Epithelial cell of proximal tubule (primary cell): ENCODE measurements at regions not wholly inside any gene's neighbourhood (a gene's known extent, or its start where the extent isn't known, plus 50 kb on each side); places are given as distances from the start of the nearest gene placed in this dataset.

Source experiments
- DNase-seq: peaks from one replicate; pipeline ENCODE4 v3.0.0-alpha.2; 2011; ENCODE audit warnings: low read depth
- H3K4me3 ChIP-seq: 2 replicates; pipeline ENCODE4 v1.5.1; 2011; ENCODE audit warnings: low read depth, mild to moderate bottlenecking, low read length
- TF ChIP-seq, protein P1 (sequence below): conservative IDR thresholded peaks from 2 replicates; pipeline ENCODE4 v1.5.1; 2012; ENCODE audit warnings: low read depth, mild to moderate bottlenecking, low read length

DNA sequence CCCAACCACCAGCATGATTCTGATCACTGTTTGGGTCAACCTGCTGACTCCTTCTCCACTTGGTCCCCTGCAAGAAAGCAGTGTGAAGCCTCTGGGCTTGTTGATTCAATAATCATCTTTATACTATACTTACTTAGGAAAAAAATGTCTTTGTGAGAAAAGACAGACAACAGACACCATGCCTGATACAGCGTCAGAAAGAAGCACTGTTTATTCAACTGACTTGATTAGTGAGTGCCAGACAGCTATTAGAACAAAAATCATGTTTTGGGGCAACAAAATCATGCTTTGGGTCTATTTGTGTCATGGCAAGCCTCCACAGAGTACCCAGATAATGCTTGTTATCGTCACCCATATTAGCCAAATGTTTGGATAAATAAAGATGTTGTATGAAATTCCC is 58.7 kb upstream of the ATL2 start:
- TF ChIP-seq, protein P1, sequence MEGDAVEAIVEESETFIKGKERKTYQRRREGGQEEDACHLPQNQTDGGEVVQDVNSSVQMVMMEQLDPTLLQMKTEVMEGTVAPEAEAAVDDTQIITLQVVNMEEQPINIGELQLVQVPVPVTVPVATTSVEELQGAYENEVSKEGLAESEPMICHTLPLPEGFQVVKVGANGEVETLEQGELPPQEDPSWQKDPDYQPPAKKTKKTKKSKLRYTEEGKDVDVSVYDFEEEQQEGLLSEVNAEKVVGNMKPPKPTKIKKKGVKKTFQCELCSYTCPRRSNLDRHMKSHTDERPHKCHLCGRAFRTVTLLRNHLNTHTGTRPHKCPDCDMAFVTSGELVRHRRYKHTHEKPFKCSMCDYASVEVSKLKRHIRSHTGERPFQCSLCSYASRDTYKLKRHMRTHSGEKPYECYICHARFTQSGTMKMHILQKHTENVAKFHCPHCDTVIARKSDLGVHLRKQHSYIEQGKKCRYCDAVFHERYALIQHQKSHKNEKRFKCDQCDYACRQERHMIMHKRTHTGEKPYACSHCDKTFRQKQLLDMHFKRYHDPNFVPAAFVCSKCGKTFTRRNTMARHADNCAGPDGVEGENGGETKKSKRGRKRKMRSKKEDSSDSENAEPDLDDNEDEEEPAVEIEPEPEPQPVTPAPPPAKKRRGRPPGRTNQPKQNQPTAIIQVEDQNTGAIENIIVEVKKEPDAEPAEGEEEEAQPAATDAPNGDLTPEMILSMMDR = no peak
- DNase-seq = no peak
- H3K4me3 ChIP-seq = no peak overlapping the region

DNA sequence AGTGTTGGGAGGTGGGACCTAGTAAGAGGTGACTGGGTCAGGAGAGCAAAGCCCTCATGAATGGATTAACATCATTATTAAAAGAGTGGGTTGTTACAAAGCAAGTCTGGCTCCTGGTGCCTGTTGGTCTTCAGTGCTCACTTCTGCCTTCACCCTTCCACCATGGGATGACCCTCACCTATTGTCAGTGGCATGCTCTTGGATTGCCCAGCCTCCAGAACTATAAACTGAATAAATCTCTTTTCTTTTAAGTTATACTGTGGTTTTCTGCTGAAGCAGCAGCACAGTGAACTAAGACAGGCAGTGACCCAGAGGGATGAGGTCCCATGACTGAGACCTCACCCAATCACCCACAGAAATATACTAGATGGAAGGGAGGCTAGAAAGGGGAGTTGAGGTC is 57.5 kb upstream of the ATL2 start:
- no peak overlapping the region for H3K4me3 ChIP-seq
- DNase-seq = no peak
- TF ChIP-seq, protein P1 = no peak

DNA sequence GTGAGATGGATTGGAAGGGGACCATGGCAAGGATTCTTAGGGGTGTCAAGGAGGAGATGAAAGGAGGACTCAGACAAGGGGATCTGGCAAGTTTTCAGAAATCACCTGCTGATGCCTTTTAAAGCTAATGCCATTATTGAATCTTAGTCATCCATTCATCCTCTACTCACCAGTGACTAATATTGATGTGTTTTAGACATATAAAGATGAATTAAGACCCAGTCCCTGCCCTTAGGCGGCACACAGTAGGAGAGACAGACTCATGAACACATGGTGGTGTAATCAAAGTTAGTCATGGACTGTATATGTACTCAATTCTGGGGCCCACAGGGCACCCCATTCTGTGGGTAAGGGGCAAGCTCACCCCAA is 56.5 kb upstream of the ATL2 start:
- DNase-seq = no peak
- H3K4me3 ChIP-seq = no peak overlapping the region
- TF ChIP-seq, protein P1 = no peak

DNA sequence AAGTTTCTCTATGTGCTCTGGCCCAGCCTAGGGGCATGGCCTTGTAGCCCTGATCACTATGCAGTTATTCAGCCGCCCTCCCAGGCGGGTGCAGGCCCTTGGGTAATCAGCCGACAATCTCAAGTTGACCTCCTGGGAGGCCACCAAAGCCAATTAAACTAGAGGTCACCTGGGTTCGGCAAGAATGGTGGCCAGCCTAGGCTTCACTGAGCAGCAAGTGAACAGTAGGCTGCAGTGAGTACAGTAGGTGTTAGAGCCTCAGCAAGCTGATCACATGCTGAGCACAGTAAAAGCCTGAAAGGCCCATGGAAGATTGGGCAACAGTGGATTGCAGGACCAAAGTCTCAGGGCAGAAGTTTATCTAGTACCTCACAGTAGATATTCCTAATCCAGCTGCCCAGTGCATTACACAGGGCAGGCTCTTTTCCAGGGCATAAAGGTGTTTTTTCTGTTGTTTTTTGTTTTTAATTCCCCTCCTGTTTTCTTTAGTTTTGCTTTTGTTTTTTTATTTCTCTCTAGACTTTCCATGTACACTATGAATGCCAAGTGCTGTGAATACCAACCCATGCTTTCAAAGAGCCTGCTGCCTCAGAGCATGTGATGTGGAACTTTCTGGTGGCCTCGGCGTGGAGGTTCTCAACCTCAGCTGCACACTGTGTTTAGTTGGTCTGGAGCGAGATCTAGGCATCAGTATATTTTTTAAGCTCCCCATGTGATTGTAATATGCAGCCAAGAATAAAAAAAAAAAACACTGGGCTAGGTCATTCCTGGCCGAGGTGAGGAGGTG is 55.9 kb upstream of the ATL2 start:
- TF ChIP-seq, protein P1 = no peak
- H3K4me3 ChIP-seq = no peak overlapping the region
- DNase-seq = no peak

DNA sequence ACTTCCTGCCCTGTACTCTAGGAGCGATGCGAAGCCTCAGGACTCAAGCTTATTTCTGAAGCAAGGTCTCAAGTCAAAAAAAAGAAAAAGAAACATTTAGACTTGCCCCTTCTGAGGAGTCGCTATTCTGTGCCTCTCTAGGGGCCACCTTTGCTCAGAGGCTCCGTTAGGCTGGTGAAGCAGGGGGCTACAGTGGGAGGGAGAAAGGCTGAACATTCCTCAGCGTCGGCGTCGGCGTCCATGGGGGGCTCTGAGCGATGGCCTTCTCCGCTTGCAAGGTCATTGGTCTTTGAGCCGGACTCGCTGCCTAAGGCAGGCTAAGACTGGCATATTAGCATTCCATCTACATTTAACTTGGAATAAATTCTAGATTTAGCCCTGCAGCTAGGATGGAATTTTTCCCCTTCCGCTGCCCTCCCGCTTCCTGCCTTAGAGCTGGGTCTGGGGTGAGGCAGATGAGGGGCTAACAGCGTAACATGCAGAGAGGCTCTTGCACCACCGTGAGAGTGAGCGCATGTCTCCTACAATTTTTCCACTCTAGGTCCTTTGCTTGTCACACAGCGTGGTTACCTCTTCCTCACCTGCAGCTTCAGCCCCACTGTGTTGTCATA is 53.6 kb upstream of the ATL2 start:
- no peak overlapping the region for H3K4me3 ChIP-seq
- no peak for DNase-seq
- TF ChIP-seq, protein P1 = no peak

DNA sequence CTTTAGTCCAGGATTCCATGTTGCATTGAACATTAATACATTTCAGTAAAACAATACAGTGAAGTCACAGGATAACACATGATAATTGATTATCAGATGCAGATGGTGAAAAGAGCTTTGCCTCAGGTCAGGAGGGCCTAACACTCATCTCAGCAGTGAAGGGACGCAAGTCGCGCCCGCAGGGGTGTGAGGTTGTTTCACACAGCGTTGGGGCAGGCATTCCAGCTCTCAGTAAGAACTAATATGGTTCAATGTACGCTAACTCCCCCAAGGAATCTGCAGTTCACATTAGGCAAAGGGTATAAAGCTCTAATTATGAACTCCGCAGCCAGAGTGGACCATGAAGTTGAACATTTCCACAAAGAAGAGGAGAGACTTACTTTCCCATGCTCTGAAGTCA is 53.1 kb upstream of the ATL2 start:
- DNase-seq = no peak
- TF ChIP-seq, protein P1 = no peak
- no peak overlapping the region for H3K4me3 ChIP-seq

DNA sequence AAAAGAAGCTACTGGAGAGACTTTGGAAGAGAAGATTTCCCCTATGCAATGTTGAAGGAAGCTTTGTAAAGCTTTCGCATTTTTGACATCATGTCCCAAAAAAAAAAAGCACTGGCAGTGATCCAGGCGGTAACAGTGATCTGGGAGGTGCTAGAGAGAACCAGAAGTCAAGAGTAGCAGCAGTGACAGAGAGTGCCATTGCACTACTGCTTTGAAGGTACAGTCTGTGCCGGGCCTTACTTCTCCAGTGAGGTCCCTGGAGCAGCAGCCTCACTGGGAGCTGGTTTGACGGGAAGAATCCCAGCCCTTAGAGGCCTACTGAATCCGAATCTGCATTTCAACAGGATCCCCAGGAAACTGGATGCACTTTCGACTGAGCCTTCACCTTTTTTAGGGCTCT is 50.9 kb upstream of the ATL2 start:
- no peak overlapping the region for H3K4me3 ChIP-seq
- TF ChIP-seq, protein P1 = no peak
- no peak for DNase-seq
